Dermis microvascular lymphatic vessel endothelial cell (primary cell): ENCODE measurements at regions not wholly inside any gene's neighbourhood (a gene's known extent, or its start where the extent isn't known, plus 50 kb on each side); places are given as distances from the start of the nearest gene placed in this dataset.

Experiments
- DNase-seq, 2 donors: peaks; one replicate each; pipeline versions ENCODE4 v3.0.0 to v3.0.0-alpha.2; 2010; ENCODE audit warnings: low read depth in 2 of 2

DNA sequence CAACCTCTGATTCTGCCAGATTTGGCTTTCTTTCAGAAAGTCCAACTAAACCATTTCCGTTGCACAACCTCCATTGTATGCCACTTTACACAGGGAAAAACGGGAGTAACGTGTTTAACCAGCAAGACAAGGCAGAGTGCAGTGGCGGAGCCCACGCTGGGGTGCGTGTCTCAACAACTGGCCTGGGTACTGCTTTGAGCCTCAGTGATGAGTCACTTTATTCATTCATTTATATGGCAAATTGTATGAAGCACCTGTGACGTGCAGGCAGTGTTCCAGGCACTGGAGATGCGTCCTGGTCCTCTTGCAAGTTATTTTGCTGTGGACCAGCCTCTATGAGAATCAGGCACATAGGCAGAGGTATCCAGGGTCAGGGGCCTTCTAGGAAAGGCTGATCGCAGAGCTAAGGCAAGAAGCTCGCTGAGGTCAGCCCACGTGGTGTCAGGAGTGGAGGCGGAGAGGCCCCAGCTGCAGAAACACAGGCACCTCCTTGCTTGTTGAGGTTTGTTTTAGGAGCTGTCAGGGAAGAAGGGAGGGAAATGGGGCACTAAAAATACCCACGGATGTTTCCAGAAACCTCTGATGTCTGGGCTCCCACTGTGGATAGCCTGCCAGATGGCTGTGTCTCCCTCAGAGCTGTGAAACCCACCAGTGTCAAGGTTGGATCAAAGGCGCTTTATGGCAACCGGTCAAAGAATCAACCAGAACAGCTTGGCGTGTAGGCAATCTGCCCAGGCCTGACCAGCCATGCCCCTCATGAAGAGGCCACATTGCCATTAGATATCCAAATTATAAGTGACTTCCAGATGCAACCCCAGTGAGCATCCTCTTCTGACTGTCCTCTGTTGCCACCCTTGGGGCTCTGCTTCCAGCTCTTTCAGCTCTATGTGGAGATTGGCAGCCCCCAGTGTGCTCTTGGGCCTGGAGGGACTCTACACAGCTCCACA, 157.2 kb downstream of the CD83 start:
- no peak for DNase-seq

DNA sequence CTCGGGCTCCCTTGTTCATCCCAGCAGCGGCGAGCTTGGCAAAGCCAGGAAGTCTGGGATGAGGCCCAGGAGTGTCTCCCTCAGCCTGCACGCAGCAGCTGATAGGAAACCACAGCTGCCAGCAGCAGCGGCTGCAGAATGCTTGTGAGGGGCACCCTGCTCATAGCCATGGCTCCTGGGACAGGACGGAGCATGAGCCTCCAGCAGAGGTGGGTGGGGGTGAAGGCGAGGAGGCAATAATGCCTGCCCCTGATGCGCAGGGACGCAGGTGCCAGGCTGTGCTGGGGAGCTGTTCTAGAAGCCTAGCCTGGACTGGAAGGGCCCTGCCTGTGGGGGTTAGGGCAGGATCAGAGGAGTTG, 157.9 kb downstream of the CD83 start:
- DNase-seq, result no peak

DNA sequence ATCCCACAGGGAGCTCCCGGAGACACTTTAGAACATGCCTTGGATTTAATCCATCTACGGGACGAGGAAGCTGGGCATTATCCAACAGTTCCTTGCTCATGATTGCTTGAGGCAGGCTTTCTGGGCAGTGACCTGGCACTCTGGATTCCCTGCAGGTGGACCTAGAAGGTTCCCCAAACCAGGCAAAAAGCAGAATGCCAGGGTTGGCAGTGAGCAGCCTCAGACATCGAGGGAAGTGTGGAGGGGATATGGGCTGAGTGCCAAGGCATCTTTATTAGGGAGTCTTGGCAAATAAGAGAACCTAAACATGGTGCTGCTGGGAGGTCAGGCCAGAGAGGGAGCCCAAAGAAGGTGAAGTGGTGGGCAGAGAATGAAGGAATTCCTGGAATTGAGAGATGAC, 158.5 kb downstream of the CD83 start:
- no peak for DNase-seq

DNA sequence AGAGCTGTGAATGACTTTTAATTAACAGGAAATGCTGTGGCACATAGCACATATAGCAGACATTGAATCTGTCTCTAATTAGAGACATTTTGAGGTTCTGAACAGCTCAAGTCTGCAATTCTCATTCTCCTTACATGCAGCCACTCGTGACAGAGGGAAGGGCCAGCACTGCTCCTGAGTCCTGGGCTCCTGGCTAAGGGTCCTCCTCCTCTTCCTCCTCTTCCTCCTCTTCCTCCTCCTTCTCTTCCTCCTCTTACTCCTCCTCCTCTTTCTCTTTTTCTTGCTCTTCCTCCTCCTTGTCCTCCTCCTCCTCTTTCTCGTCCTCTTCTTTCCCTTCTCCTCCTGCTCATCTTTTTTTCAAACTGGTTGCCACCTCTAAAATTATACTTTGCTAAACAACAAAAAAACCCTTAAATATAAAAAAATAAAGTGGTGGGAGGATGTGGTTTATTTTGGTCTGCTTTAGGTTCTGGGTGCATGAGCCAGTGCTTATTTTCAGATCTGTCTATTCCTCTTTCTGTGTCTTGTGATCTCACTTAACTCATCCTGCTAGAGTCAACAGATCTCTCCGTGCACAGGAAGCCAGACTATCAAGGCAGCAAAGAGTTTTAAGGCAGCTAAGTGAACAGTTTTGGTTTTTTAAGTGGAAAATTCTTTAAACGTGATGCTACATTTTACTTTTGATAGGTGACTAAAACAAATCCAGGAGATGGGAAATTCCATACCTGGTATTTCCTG, 159.3 kb downstream of the CD83 start:
- no peak for DNase-seq

DNA sequence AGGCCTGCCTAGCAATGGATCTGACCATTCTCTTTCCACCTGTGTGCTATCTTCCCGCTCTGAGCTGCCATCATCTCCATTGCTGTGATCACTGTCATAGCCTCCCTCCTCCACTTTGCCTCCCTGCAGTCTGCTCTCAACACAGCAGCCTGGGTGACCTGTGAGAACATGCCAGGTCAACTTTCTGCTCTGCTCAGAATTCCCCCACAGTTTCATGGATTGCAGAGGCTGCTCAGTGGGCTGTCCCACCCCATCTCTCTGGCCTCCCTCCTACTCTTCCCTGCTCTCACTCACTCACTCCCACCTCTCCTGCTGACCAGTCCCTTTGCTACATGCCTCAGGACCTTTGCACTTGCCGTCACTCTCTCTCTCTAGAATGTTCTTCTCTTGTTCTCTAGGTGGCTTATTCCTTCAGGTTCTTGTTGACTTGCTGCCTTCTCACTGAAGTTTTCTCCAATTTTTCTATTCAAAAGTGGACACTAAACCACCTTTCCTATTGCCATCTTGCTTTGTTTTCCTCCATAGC, 159.9 kb downstream of the CD83 start:
- DNase-seq, result no peak

DNA sequence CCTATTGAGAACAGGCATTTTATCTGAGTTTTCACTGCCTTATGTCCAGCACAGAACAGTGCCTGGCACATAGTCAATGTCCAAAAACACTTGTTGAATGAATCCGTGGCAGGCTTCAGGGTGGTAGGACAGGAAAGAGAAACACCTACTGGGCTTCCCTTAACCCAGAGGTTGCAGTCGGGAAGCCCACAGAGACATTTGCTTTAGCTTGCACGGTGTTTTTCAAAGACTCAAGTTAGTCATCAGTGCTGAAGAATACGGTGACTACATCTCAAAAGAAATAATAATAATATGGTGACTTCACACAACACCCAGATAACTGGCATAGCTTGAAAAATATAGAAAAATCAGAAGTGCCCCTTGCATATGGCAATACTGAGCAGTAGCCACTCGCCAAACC, 160.4 kb downstream of the CD83 start:
- DNase-seq, result no peak

DNA sequence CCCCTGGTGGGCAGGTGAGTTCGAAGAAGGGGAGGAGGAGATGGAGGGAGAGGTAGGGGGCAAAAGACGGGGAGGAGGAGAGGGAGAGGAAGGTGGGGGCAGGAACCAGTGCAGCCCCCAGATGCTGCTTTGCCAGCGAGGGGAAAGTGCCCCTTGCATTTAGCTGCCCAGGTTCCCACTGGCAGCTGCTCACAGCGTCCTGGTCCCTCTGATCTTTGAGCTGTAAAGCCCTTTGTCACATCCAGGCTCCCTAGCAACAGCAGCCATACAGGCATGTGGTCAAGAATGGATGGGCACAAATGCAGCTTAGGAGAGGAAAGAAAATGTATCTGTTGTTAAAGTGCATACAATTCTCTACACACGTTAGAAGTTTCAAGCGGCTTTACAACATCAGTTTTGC, 160.9 kb downstream of the CD83 start:
- no peak for DNase-seq

DNA sequence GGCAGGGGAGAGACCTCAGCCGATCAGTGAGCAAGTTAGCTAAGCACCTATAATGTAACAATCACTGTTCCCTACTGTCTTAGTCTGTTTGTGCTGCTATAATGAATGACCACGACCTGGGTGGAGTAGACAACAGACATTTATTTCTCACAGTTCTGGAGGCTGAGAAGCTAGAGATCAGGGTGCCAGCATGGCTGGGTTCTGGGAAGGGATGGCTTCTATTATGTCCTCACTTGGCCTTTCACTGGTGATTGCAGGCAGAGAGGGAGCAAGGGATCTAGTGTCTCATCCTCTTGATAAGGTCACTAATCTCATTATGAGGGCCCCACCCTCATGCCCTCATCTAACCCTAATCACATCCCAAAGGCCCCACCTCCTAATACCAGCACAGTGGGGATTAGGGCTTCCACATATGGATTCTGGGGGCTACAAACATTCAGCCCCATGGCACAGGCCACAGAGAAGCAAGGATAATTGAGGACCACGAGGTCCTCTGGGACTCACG, 162.5 kb downstream of the CD83 start:
- DNase-seq, result no peak

DNA sequence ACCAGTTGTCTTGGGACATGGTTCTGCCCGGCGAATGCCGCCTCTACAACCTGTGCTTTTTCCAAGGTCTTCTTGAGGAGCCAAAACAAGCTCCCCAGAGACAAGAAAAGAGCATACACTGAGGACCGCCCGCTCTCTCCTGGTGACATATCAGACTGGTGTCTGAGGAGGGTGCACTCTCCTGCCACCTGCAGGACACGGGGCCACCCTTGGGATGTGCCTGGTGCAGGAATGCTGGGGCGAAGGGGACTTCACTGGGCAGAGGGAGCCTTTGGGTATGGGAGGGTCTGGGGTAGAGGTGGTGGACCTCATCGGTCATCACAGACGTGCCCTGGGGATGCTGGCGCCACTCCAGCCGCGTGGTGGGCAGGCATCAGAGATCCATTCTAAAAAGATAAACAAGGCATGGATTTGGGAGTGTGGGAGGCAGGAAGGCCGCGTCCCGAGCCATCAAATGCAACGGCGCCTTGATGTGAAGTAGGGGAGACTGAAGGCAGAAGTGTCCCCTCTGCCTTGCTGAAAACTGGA, 163.3 kb downstream of the CD83 start:
- no peak for DNase-seq

DNA sequence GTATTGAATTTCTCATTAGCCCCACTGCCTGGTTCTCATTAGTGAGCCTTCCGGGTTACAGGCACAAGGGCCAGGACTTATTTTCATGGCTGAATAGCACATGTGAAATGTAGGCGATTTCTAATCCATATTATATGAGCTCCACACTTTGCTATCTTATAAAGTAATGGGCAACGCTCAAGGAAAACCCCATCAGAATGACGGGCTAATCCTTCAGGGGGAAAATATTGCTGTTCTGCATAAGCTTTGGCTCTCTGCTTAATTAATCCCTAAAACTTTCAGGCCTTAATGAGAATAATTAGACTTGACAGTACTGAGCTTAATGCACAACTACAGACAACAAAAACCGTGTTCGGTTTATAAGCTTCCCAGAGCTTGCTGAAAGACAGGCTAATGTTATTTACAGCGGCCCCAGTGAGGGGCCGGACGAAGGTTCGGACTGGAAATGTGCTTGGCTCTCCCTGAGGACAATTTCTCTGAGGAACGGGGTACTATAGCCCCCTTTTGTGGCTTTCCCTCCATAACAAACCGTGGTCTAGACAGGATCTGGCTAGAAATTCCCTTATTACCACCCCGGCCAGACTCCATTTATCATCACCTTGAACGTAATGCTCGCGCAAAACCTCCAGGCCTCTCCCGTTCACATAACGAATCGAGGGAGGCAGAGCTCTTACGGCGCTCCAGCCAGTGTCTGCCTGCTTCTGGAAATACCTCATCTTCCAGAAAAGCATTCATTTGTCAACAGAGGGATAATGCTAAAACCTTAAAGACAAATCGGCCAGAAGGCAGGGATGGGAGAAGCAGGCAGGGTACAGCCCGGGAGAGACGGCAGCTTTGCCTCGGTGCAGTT, 164.5 kb downstream of the CD83 start:
- DNase-seq, result no peak

DNA sequence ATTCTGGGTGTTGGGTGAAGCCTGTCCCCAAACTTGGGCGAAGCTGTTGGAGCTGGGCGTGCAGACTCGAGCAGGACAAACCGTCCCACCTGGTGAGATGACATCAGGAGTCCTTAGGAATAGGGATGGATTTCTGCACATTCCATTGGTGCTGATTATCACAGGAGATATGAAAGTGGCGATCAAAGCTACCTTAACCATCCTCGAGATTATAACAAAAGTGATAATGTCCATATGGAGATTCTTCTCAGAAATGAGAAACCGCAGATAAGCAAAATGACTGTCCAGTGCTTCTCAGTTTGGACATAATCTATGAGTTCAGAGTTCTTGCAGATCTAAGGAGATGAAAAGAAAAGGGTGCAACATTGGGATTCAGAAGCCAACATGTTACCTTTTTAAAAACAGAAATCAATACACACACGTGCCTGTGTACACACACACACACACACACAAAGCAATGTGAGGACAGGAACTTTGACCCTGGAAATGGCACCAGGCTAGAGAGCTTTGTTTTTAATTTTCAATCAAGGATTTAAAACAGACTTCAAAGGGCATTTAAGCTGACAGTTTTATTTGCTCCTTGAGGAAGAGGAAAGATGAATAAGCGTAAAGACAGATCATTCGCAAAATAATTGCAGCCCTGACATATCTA, 165.4 kb downstream of the CD83 start:
- DNase-seq, result no peak

DNA sequence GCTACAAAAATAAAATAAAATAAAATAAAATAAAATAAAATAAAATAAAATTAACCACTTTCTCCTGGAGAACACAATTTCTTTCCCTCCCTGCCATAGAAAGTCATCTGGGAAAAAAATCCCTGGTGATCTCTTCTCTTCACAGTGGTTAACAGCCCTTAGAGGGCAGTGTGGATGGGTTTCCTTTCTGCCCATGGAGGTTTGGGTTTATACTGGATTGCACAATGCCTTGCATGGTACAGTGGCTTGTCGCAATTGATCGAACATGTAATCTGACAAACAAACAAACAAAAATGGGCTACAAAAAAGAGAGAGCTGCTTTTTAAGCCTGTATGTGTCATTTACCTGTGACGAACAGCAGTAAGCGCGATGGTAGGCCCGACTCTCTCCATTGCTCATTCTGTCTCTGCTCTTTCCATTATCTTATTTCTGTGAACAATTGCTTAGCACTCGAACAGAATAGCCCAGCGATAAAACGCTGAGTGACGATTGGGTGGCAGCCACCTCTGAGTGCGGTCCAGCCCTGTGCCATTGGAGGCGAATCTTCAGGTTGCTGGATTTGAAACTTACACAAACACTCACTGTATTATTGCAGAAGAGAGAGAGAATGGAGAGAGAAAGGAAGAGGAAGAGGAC, 166.1 kb downstream of the CD83 start:
- DNase-seq, result no peak

DNA sequence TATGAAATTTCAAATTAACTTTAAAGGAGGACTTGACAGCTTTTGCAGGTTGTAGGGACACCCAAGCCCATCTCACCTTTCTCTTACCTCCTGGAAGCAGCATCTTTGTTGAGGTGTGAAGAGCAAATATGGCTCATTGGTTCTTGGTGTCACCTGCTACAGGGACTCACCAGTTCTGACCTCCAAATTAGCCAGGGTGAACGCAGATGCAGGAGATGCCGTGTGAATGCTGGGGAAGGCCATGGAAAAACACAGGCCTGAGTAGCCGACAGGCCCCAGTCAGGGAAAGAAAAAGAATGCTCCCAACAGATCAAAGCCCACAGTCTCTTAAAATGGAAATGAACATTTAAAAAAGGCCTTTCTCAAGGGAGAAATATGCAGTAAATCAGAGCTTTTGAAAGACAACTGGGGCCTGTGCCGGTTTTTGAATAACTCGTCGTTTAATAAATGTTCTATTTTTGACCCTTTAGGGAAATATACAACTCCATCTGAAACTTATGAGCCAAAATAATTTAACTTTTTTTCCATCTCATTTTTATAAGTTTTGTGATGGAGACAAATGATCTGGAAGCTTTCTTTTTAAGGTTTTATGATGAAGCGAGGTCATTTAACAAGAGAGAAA, 167.5 kb downstream of the CD83 start:
- DNase-seq, result no peak

DNA sequence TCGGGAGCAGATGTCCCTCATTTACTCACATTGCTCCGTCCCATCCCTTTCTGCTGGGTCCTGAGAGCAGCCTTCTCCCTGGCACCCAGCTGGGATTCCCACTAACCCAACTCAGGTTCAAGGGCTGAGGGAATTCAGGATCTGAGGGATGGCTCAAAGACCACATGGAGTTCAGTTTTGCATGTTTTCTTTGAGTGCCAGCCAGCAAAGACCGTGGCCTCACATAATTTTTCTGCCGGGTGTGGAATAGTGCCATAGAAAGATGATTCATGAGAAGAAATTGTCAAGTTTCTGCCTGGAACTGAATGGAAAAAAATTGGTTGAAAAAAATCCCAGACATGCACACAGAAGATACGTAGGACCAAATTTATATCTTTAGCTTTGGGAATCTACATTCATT, 168.6 kb downstream of the CD83 start:
- DNase-seq, result peak; percentile 43 to 53

DNA sequence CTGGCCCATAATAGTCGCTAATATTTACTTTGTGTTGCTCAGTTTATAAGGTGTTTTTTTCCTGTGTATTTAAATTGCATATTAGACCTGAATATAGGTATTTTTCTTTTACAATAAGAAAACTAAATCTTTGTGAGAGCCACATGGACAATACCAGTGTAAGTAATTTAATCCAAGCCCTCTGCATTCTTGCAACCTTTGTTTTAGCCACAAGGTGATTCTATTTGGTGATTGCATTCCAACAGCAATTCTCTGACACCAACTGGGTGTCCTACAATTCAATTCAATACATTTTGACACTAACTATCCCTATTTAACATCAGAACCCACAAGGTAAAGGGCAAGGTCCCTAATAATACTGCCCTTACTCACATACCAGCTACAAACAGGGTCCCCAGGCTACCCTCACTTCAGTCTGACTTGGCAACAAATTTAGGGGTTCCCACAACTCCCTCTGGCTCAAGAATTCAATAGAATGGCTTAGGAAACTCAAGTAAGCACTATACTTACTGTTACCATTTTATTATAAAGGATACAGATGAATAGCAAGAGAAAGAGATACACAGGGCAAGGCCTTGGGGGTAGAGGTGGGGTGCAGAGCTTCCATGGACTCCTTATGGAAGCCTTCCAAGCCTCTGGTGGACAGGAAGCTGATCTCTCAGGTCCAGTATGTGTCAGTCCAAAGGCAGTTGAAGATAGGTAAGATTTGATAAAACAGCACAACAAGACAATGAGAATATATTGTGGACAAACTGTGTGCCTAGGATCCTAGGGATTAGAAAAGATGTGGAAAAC, 169.3 kb downstream of the CD83 start:
- DNase-seq, result no peak

DNA sequence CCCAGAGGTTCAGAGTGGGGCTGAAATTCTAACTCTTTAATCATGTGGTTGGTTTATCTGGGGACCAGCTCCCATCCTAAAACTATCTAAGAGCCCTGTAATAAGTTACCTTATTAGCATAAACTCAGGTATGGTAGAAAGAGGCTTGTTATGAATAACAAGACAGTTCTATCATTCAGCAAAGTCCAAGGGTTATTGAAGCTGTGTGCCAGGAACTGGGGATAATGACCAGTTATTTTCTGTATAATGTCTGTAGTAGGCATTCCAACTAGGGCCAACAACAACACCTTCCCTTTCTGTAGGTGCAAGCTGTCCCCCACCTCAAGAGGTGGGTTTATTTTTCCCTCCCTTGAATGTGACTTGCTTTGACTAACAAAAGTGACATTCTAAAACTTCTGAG, 170.1 kb downstream of the CD83 start:
- no peak for DNase-seq

DNA sequence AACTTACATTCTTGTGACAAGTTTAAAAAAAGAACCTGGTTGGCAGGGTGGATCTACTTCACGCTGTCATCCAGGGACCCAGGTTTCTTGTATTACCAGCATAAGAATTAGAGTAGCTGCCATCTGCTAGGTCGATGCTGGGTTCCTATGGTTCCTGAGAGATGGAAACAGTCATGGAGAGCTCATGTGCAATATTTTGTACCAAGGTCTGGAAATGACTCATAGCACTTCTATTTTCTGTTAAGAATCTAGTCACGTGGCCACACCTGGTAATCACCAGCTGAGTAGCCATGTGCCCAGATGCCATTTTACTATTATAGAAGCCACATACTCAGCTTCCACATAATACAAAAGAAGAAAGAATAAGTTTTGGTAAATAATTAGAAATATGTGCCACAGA, 171.3 kb downstream of the CD83 start:
- DNase-seq, result no peak

DNA sequence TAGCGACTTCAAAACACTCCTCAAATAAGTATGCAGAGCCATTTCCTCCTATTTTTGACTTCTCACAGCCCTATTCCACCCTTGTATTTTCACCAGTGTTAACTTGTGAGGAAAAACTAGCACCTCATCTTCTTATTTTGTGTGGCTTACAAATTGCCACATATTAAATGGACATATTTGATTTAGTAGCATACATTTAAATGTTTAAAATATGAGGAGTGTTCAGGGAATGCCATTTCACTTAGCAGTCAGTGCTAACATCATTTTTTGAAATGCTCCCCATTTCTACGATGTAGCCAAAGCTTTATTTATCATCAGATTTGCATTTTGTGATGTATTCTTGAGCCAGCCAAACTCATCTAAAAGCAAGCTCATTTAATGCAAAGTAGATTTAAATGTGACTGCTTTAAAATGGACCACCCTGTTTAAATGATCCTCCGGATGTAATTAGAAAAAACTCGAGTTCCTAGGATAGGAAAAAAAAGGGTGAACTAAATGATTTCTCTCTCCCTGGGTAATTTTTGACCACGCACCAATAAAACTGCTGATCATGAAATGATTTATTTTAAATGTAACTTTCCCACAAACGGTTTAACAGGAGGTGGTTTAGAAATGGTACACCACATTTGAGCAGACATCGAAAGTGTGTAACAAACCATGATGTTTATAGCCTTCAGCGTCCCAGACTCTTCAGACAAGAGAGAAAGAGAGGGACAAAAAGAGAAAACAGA, 172.6 kb downstream of the CD83 start:
- no peak for DNase-seq
